IMR-90 (cell line): ENCODE measurements at regions not wholly inside any gene's neighbourhood (a gene's known extent, or its start where the extent isn't known, plus 50 kb on each side); places are given as distances from the start of the nearest gene placed in this dataset.

Experiments
- ATAC-seq: fragments of 200-7000 bp; cut with Tn5 transposase; 2 replicates; pipeline ENCODE4 v1.9.1; 2020; ENCODE audit warnings: low read depth, mild to moderate bottlenecking, moderate library complexity
- BruUV-seq: library from RNA; stranded (reverse); fragments of 400-500 nt; replicated peaks from 2 replicates; lab custom pipeline; 2021; lab: Mats Ljungman, UMichigan
- CTCF ChIA-PET: fragments of 300-600 bp; formaldehyde crosslinking; extraction: SDS; loops from one replicate; lab custom pipeline; 2021; ENCODE audit warnings: antibody characterized with exemption; lab: Yijun Ruan, JAX
- POLR2A ChIA-PET: fragments of 300-600 bp; sonication (Branson Sonifier 250); formaldehyde crosslinking; loops from one replicate; lab custom pipeline; 2022; ENCODE audit warnings: antibody characterized with exemption; ENCODE audit not compliant: unreplicated experiment; lab: Charles Lee
- DNase-seq: peaks from one replicate; pipeline ENCODE4 v3.0.0; 2013
- H2AFZ ChIP-seq: replicated peaks from 2 replicates; pipeline ENCODE3; 2013; ENCODE audit warnings: low read length, mild to moderate bottlenecking; ENCODE audit not compliant: poor library complexity
- H2AK5ac ChIP-seq: 2 replicates; pipeline ENCODE4 v1.6.1; 2013; ENCODE audit warnings: low read depth, low read length, inconsistent platforms
- H2AK9ac ChIP-seq: replicated peaks from 2 replicates; pipeline ENCODE3; 2013; ENCODE audit warnings: mild to moderate bottlenecking, low read depth, low read length, moderate library complexity; ENCODE audit not compliant: poor library complexity
- H2BK120ac ChIP-seq: 2 replicates; pipeline ENCODE4 v1.6.1; 2013; ENCODE audit warnings: low read depth, low read length, inconsistent platforms
- H2BK15ac ChIP-seq: 3 replicates; pipeline ENCODE4 v1.6.1; 2013; ENCODE audit warnings: low read depth, low read length, inconsistent platforms
- H2BK20ac ChIP-seq: 2 replicates; pipeline ENCODE4 v1.6.1; 2013; ENCODE audit warnings: low read depth, mild to moderate bottlenecking, inconsistent platforms, low read length, moderate library complexity
- H2BK5ac ChIP-seq: 2 replicates; pipeline ENCODE4 v1.6.1; 2013; ENCODE audit warnings: mild to moderate bottlenecking, low read depth, low read length, inconsistent platforms; ENCODE audit not compliant: poor library complexity, severe bottlenecking
- H3K14ac ChIP-seq: replicated peaks from 2 replicates; pipeline ENCODE4 v1.6.1; 2013; ENCODE audit warnings: low read depth, low read length, inconsistent platforms
- H3K18ac ChIP-seq: 2 replicates; pipeline ENCODE4 v1.6.1; 2013; ENCODE audit warnings: low read depth, low read length, control low read depth
- H3K23ac ChIP-seq: 2 replicates; pipeline ENCODE4 v1.6.1; 2013; ENCODE audit warnings: low read depth, low read length, inconsistent platforms
- H3K27ac ChIP-seq: 2 replicates; pipeline ENCODE4 v1.5.1; 2013; ENCODE audit warnings: mild to moderate bottlenecking, control low read depth, low read length; ENCODE audit not compliant: insufficient read depth
- H3K27me3 ChIP-seq: 2 replicates; pipeline ENCODE4 v1.6.1; 2013; ENCODE audit warnings: low read length; ENCODE audit not compliant: control insufficient read depth, insufficient read depth
- H3K36me3 ChIP-seq: 2 replicates; pipeline ENCODE4 v1.6.1; 2013; ENCODE audit warnings: low read length, mixed read lengths; ENCODE audit not compliant: control insufficient read depth, insufficient read depth
- H3K4ac ChIP-seq: 2 replicates; pipeline ENCODE4 v1.6.1; 2013; ENCODE audit warnings: low read depth, low read length, inconsistent platforms
- H3K4me1 ChIP-seq: 2 replicates; pipeline ENCODE4 v1.6.1; 2013; ENCODE audit warnings: low read length, mixed read lengths; ENCODE audit not compliant: control insufficient read depth, insufficient read depth
- H3K4me2 ChIP-seq: 2 replicates; pipeline ENCODE4 v1.6.1; 2013; ENCODE audit warnings: low read depth, mild to moderate bottlenecking, control low read depth, low read length, moderate library complexity
- H3K4me3 ChIP-seq: 2 replicates; pipeline ENCODE4 v1.5.1; 2013; ENCODE audit warnings: low read depth, mild to moderate bottlenecking, control low read depth, low read length, moderate library complexity; ENCODE audit not compliant: insufficient read depth
- H3K56ac ChIP-seq: 2 replicates; pipeline ENCODE4 v1.6.1; 2013; ENCODE audit warnings: low read length, inconsistent platforms; ENCODE audit not compliant: insufficient read depth; ENCODE audit errors: extremely low read depth
- H3K79me1 ChIP-seq, 2 experiments: 2 replicates each; pipeline ENCODE4 v1.6.1; 2013; ENCODE audit warnings: low read length in 2 of 2, inconsistent platforms in 1 of 2, low read depth in 1 of 2
- H3K9ac ChIP-seq: 2 replicates; pipeline ENCODE4 v1.6.1; 2013; ENCODE audit warnings: low read depth, low read length, control low read depth
- H3K9me1 ChIP-seq: 2 replicates; pipeline ENCODE4 v1.6.1; 2013; ENCODE audit warnings: low read length, inconsistent platforms; ENCODE audit not compliant: insufficient read depth
- H3K9me3 ChIP-seq: 2 replicates; pipeline ENCODE4 v1.6.1; 2013; ENCODE audit warnings: low read length; ENCODE audit not compliant: control insufficient read depth, insufficient read depth
- H4K20me1 ChIP-seq: 2 replicates; pipeline ENCODE4 v1.6.1; 2013; ENCODE audit warnings: low read length, inconsistent platforms; ENCODE audit not compliant: insufficient read depth
- H4K5ac ChIP-seq: 2 replicates; pipeline ENCODE4 v1.6.1; 2013; ENCODE audit warnings: mild to moderate bottlenecking, low read depth, low read length, control low read depth
- H4K8ac ChIP-seq, 2 experiments: 2 replicates each; pipeline ENCODE4 v1.6.1; 2013; ENCODE audit warnings: low read depth in 2 of 2, low read length in 2 of 2, control low read depth in 1 of 2, inconsistent platforms in 1 of 2
- H4K91ac ChIP-seq: 2 replicates; pipeline ENCODE4 v1.6.1; 2013; ENCODE audit warnings: low read depth, low read length, inconsistent platforms; ENCODE audit not compliant: insufficient read depth
- BHLHE40 ChIP-seq: fragments of 150-350 bp; IDR thresholded peaks from 2 replicates; pipeline ENCODE4 v1.6.1; 2016; ENCODE audit warnings: mild to moderate bottlenecking, low read depth, low read length
- CEBPB ChIP-seq: IDR thresholded peaks from 2 replicates; pipeline ENCODE4 v1.6.1; 2012; ENCODE audit warnings: low read depth, low read length, improper control_type of control experiment
- CHD1 ChIP-seq: IDR thresholded peaks from 2 replicates; pipeline ENCODE4 v1.6.1; 2012; ENCODE audit warnings: low read depth, low read length, improper control_type of control experiment
- ELK1 ChIP-seq: fragments of 150-350 bp; IDR thresholded peaks from 2 replicates; pipeline ENCODE4 v1.6.1; 2016; ENCODE audit warnings: low read depth, mild to moderate bottlenecking, low read length, moderate library complexity, borderline replicate concordance
- FOS ChIP-seq: fragments of 150-350 bp; IDR thresholded peaks from 2 replicates; pipeline ENCODE4 v1.6.1; 2016; ENCODE audit warnings: low read depth, low read length
- MAFK ChIP-seq: IDR thresholded peaks from 2 replicates; pipeline ENCODE4 v1.6.1; 2012; ENCODE audit warnings: low read depth, low read length, improper control_type of control experiment
- MAZ ChIP-seq: IDR thresholded peaks from 2 replicates; pipeline ENCODE4 v1.6.1; 2012; ENCODE audit warnings: low read depth, mild to moderate bottlenecking, low read length, improper control_type of control experiment, moderate library complexity, borderline replicate concordance
- MXI1 ChIP-seq: IDR thresholded peaks from 2 replicates; pipeline ENCODE4 v1.6.1; 2012; ENCODE audit warnings: low read depth, mild to moderate bottlenecking, low read length, moderate library complexity, borderline replicate concordance
- NFE2L2 ChIP-seq: fragments of 150-350 bp; IDR thresholded peaks from 2 replicates; pipeline ENCODE4 v1.6.1; 2016; ENCODE audit warnings: low read depth, mild to moderate bottlenecking, low read length
- POLR2A ChIP-seq: IDR thresholded peaks from 2 replicates; pipeline ENCODE4 v1.6.1; 2012; ENCODE audit warnings: mild to moderate bottlenecking, low read depth, low read length
- RAD21 ChIP-seq: IDR thresholded peaks from 2 replicates; pipeline ENCODE4 v1.6.1; 2012; ENCODE audit warnings: low read length, improper control_type of control experiment
- RCOR1 ChIP-seq: IDR thresholded peaks from 2 replicates; pipeline ENCODE4 v1.6.1; 2012; ENCODE audit warnings: mild to moderate bottlenecking, low read length, improper control_type of control experiment; ENCODE audit not compliant: insufficient replicate concordance
- RFX5 ChIP-seq: IDR thresholded peaks from 2 replicates; pipeline ENCODE4 v1.8.0; 2012; ENCODE audit warnings: low read depth, mild to moderate bottlenecking, low read length, moderate library complexity
- SMC3 ChIP-seq: fragments of 150-350 bp; IDR thresholded peaks from 2 replicates; pipeline ENCODE4 v1.6.1; 2016; ENCODE audit warnings: low read depth, mild to moderate bottlenecking, antibody characterized with exemption, low read length, moderate library complexity
- WGBS, 2 experiments: methylation state at CpG; one replicate each; pipeline versions ENCODE4 v1.1.5 to v1.1.7; 2013; ENCODE audit warnings: missing lambda C conversion rate in 2 of 2; ENCODE audit not compliant: insufficient read length in 1 of 2; ENCODE audit errors: extremely low coverage in 2 of 2; 5-methylcytosine and 5-hydroxymethylcytosine counted together
- dilution Hi-C: fragments of 300-500 bp; cut with HindIII; formaldehyde crosslinking; loops from one replicate; pipeline ENCODE4 v1.14.3; 2018; ENCODE audit warnings: low sequenced_read_pairs; ENCODE audit not compliant: unreplicated experiment
- in situ Hi-C: fragments of 300-500 bp; cut with MboI; formaldehyde crosslinking; loops from 3 replicates; pipeline ENCODE4 v1.14.3; 2019; ENCODE audit warnings: low sequenced_read_pairs, inconsistent platforms, mixed read lengths
- intact Hi-C: fragments of 100-400 bp; cut with micrococcal nuclease; formaldehyde crosslinking; loops from 2 replicates; pipeline ENCODE4 v1.10.0; 2022
- TF ChIP-seq, protein P1 (sequence below): fragments of 150-350 bp; IDR thresholded peaks from 2 replicates; pipeline ENCODE4 v1.6.1; 2017; ENCODE audit warnings: mild to moderate bottlenecking, antibody characterized with exemption, low read length, low read depth
- TF ChIP-seq, protein P2 (sequence below): conservative IDR thresholded peaks from 2 replicates; pipeline ENCODE4 v1.5.1; 2012; ENCODE audit warnings: mild to moderate bottlenecking, low read depth, low read length, improper control_type of control experiment

GRCh38 chrX:113429011-113429410 lies 588.4 kb upstream of the AMOT start:
- H3K9ac ChIP-seq: no peak overlapping the region
- H3K27ac ChIP-seq: no peak overlapping the region
- H4K8ac ChIP-seq: no peak overlapping the region
- BruUV-seq: no TSS peak
- DNase-seq (no peak), ATAC-seq (no peak)
- no peaks in the 10 kb centered on the region for H3K79me1 ChIP-seq
- H3K4ac ChIP-seq: no peak overlapping the region
- intact Hi-C loops: no loop called here
- H3K9me1 ChIP-seq: no peaks in the 10 kb centered on the region
- H3K27me3 ChIP-seq: no peaks in the 10 kb centered on the region
- H3K4me2 ChIP-seq: no peak overlapping the region
- H3K56ac ChIP-seq: no peak overlapping the region
- dilution Hi-C loops: no loop called here
- H4K5ac ChIP-seq: no peak overlapping the region
- no peak overlapping the region for H3K4me3 ChIP-seq
- POLR2A ChIA-PET: no interaction called here
- H3K14ac ChIP-seq: no peak overlapping the region
- H2BK5ac ChIP-seq: no peak overlapping the region
- no peak overlapping the region for H2AFZ ChIP-seq
- no peak overlapping the region for H2AK5ac ChIP-seq
- no peaks in the 10 kb centered on the region for H4K20me1 ChIP-seq
- in situ Hi-C loops: no loop called here
- no peak overlapping the region for H3K23ac ChIP-seq
- H2BK120ac ChIP-seq: no peak overlapping the region
- H3K9me3 ChIP-seq: no peaks in the 10 kb centered on the region
- TF ChIP-seq NFE2L2 (no peak), BHLHE40 (no peak), MAZ (no peak), RCOR1 (no peak), MXI1 (no peak), ELK1 (no peak), CHD1 (no peak), POLR2A (no peak), RAD21 (no peak), FOS (no peak), SMC3 (no peak), RFX5 (no peak), CEBPB (no peak), MAFK (no peak)
- TF ChIP-seq, protein P1, sequence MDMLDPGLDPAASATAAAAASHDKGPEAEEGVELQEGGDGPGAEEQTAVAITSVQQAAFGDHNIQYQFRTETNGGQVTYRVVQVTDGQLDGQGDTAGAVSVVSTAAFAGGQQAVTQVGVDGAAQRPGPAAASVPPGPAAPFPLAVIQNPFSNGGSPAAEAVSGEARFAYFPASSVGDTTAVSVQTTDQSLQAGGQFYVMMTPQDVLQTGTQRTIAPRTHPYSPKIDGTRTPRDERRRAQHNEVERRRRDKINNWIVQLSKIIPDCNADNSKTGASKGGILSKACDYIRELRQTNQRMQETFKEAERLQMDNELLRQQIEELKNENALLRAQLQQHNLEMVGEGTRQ: no peak
- TF ChIP-seq, protein P2, sequence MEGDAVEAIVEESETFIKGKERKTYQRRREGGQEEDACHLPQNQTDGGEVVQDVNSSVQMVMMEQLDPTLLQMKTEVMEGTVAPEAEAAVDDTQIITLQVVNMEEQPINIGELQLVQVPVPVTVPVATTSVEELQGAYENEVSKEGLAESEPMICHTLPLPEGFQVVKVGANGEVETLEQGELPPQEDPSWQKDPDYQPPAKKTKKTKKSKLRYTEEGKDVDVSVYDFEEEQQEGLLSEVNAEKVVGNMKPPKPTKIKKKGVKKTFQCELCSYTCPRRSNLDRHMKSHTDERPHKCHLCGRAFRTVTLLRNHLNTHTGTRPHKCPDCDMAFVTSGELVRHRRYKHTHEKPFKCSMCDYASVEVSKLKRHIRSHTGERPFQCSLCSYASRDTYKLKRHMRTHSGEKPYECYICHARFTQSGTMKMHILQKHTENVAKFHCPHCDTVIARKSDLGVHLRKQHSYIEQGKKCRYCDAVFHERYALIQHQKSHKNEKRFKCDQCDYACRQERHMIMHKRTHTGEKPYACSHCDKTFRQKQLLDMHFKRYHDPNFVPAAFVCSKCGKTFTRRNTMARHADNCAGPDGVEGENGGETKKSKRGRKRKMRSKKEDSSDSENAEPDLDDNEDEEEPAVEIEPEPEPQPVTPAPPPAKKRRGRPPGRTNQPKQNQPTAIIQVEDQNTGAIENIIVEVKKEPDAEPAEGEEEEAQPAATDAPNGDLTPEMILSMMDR: no peak
- no peaks in the 10 kb centered on the region for H3K4me1 ChIP-seq
- CTCF ChIA-PET: no interaction called here
- no peak overlapping the region for H4K91ac ChIP-seq
- no peaks in the 10 kb centered on the region for H3K36me3 ChIP-seq
- H2AK9ac ChIP-seq: no peak overlapping the region
- H2BK15ac ChIP-seq: no peak overlapping the region
- no peak overlapping the region for H2BK20ac ChIP-seq
- H3K18ac ChIP-seq: no peak overlapping the region
- no CpG with 5 or more reads among the region's 1 CpG for WGBS, 2 experiments
